ENCODE measurements at regions not wholly inside any gene's neighbourhood (a gene's known extent, or its start where the extent isn't known, plus 50 kb on each side); places are given as distances from the start of the nearest gene placed in this dataset.

DNA sequence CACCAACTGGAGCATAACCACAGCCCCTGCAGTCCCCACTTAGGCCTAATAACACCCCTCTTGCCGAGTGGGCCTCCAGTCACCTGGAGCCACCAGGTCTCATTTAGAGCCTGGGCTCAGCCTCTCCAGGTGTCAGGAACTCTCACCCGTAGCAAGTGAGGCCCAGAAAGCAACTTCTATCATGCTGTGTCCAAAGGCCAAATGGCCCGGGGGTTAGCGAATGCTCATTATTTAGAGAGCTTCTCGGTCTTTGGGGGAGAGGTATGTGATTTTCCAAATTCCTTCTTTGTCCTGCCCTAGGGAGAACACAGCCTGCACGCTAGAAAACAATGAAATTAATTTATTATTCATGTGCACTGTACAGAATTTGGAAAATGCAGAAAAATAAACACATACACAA is 109.9 kb upstream of the PTPRM start:
- no peaks in the 10 kb centered on the region for H3K27me3 Mint-ChIP-seq (ENCODE audit: insufficient read depth, unreplicated experiment)
- ChIA-PET POLR2A (no interaction called here), CTCF (no interaction called here)
- BruUV-seq (replicated peaks), result no TSS peak
- no peaks in the 10 kb centered on the region for H3K9me3 Mint-ChIP-seq (ENCODE audit: unreplicated experiment)
- H3K4me1 Mint-ChIP-seq (ENCODE audit: insufficient read depth, unreplicated experiment), result no peaks in the 10 kb centered on the region
- no peak for DNase-seq (ENCODE audit: unreplicated experiment)
- no peaks in the 10 kb centered on the region for H3K36me3 Mint-ChIP-seq (ENCODE audit: insufficient read depth, unreplicated experiment)
- no peak overlapping the region for H3K27ac Mint-ChIP-seq (ENCODE audit: low read depth, unreplicated experiment)
- intact Hi-C loops (cut with micrococcal nuclease), result loop anchor here (10.0 kb wide), 1 partner anchor 108 kb away; the partner anchor contains the start of gene PTPRM
- TF ChIP-seq, protein P1, sequence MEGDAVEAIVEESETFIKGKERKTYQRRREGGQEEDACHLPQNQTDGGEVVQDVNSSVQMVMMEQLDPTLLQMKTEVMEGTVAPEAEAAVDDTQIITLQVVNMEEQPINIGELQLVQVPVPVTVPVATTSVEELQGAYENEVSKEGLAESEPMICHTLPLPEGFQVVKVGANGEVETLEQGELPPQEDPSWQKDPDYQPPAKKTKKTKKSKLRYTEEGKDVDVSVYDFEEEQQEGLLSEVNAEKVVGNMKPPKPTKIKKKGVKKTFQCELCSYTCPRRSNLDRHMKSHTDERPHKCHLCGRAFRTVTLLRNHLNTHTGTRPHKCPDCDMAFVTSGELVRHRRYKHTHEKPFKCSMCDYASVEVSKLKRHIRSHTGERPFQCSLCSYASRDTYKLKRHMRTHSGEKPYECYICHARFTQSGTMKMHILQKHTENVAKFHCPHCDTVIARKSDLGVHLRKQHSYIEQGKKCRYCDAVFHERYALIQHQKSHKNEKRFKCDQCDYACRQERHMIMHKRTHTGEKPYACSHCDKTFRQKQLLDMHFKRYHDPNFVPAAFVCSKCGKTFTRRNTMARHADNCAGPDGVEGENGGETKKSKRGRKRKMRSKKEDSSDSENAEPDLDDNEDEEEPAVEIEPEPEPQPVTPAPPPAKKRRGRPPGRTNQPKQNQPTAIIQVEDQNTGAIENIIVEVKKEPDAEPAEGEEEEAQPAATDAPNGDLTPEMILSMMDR (IDR thresholded peaks at IDR 0.05; ENCODE audit: unreplicated experiment), result no peak
- no peak overlapping the region for H3K4me3 Mint-ChIP-seq (ENCODE audit: unreplicated experiment)

DNA sequence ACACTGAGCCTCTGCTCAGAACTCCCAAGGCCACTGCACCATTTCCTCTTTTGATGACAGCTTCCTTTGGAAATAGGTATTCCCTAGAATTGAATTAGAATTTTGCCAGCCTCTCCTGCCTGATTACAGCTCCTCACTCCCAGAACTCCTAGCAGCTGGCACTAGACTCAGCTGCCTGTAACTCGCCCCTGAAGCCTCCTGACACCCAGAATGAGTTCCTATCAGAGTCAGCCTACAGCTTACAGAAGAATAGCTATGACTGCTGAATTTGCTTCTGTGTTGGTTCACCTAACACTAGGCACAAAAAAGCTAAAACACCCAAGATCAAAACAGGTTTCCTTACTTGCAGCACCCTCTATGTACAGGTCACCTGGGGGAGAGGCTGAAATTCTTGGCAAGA is 108.2 kb upstream of the PTPRM start:
- H3K36me3 Mint-ChIP-seq (ENCODE audit: insufficient read depth, unreplicated experiment), result no peaks in the 10 kb centered on the region
- no peaks in the 10 kb centered on the region for H3K9me3 Mint-ChIP-seq (ENCODE audit: unreplicated experiment)
- DNase-seq (ENCODE audit: unreplicated experiment), result no peak
- intact Hi-C loops (cut with micrococcal nuclease), result loop anchor here (10.0 kb wide), 1 partner anchor 106 kb away; the partner anchor contains the start of gene PTPRM
- no peaks in the 10 kb centered on the region for H3K27me3 Mint-ChIP-seq (ENCODE audit: insufficient read depth, unreplicated experiment)
- ChIA-PET POLR2A (interaction anchor here (1.0 kb wide), 1 partner anchor 207 kb away, joined by 3 read pairs; no protein-coding TSS in a partner anchor), CTCF (interaction anchor here (0.6 to 2.1 kb wide), 5 partner anchors 8 to 186 kb away, joined by 3 to 8 read pairs (median 5); no protein-coding TSS in a partner anchor)
- TF ChIP-seq, protein P1 (IDR thresholded peaks at IDR 0.05; ENCODE audit: unreplicated experiment), result no peak
- no peak overlapping the region for H3K4me3 Mint-ChIP-seq (ENCODE audit: unreplicated experiment)
- no peaks in the 10 kb centered on the region for H3K4me1 Mint-ChIP-seq (ENCODE audit: insufficient read depth, unreplicated experiment)
- H3K27ac Mint-ChIP-seq (ENCODE audit: low read depth, unreplicated experiment), result no peak overlapping the region
- BruUV-seq (replicated peaks), result no TSS peak

DNA sequence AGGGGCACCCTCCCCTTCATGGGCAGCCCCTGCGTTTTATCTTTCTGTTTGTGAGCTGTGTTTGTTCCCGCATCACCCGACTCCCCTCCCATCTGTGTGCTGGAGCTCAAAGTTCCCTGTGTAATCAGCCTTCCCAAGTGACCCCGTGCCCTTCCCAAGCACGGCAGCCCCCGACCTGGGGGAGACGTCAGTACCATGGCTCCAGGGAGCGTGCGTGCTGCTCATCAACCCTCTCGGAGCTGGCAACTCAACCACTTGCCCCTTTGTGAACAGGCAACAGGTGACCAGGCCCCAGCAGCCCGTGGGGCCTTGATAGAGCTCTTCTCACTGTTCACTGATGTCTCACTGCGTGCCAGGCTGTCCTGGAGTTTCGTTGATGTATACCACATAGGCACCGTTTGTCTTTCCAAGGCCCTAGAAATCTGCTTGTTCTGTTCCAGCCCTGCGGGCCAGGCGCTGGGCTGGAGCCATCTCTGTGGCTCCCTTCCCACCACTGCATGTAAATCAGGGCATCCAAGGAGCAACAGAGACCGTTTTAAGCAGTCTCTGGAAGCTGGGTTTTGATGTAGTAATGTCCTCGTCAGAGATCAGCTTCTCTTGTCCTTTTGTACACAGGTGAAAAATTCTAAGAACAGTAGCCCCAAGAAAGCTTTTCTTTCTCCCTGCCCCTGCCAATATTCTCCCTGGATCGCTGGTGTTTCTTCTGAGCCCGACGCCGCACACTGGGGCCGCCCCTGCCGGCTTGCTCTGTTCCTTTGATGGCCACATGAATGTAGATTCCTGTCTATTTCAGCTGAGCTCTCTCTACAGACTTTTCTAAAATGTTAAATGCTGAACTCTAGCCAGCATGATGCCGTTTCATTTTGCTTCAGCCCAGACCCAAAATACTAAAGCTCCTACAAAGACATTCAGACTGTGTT is 107.0 kb upstream of the PTPRM start:
- Mint-ChIP-seq H3K36me3 (ENCODE audit: insufficient read depth, unreplicated experiment) (no peaks in the 10 kb centered on the region), H3K27me3 (ENCODE audit: insufficient read depth, unreplicated experiment) (no peaks in the 10 kb centered on the region), H3K4me3 (ENCODE audit: unreplicated experiment) (no peak overlapping the region), H3K4me1 (ENCODE audit: insufficient read depth, unreplicated experiment) (no peaks in the 10 kb centered on the region), H3K9me3 (ENCODE audit: unreplicated experiment) (no peaks in the 10 kb centered on the region), H3K27ac (ENCODE audit: low read depth, unreplicated experiment) (no peak overlapping the region)
- DNase-seq (ENCODE audit: unreplicated experiment), result no peak
- intact Hi-C loops (cut with micrococcal nuclease), result loop anchor here (10.0 kb wide), 1 partner anchor 105 kb away; the partner anchor contains the start of gene PTPRM
- TF ChIP-seq, protein P1 (IDR thresholded peaks at IDR 0.05; ENCODE audit: unreplicated experiment), result no peak
- ChIA-PET POLR2A (no interaction called here), CTCF (interaction anchor here (0.6 to 2.1 kb wide), 5 partner anchors 9 to 187 kb away, joined by 3 to 8 read pairs (median 4); partner anchors contain the start of gene PTPRM)
- BruUV-seq (replicated peaks), result no TSS peak

DNA sequence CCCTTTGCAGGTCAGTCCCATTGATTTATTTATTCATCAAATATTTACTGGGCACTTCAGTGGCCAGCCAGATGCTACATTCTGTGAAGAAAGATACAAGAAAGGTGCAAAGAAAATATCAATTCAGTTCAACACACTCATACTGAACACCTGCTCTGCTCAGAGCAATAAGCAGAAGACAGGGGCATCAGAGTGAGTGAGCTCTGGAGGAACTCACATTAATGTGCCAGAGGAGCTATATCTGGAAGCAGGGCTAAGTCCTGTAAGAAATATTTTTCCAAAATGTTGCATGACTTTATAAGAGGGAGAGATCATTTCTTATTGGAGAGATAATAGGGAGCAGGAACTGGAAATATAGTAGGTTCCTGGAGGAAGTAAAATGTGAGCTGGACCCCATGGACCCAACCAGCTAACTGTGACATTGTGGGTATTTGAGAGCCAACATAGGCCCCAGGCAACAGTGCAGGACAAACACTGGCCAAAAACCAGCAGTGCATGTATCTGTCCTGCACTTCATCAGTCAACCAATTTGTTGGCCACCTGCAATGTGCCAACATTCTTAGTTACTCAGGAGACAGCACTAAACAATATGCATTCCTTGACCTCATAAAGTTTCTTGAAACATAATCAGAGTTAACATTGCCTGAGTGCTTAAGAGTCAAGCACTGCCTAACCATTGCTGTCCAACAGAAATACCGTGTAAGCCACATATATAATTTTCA is 102.7 kb upstream of the PTPRM start:
- no peaks in the 10 kb centered on the region for H3K4me1 Mint-ChIP-seq (ENCODE audit: insufficient read depth, unreplicated experiment)
- no peak for DNase-seq (ENCODE audit: unreplicated experiment)
- H3K4me3 Mint-ChIP-seq (ENCODE audit: unreplicated experiment), result no peak overlapping the region
- H3K27me3 Mint-ChIP-seq (ENCODE audit: insufficient read depth, unreplicated experiment), result no peaks in the 10 kb centered on the region
- no peaks in the 10 kb centered on the region for H3K9me3 Mint-ChIP-seq (ENCODE audit: unreplicated experiment)
- no TSS peak for BruUV-seq (replicated peaks)
- ChIA-PET POLR2A (no interaction called here), CTCF (interaction anchor here (0.9 kb wide), 1 partner anchor 192 kb away, joined by 6 read pairs; no protein-coding TSS in a partner anchor)
- H3K36me3 Mint-ChIP-seq (ENCODE audit: insufficient read depth, unreplicated experiment), result no peaks in the 10 kb centered on the region
- intact Hi-C loops (cut with micrococcal nuclease), result no loop called here
- TF ChIP-seq, protein P1 (IDR thresholded peaks at IDR 0.05; ENCODE audit: unreplicated experiment), result no peak
- H3K27ac Mint-ChIP-seq (ENCODE audit: low read depth, unreplicated experiment), result no peak overlapping the region
